ENCODE measurements at regions not wholly inside any gene's neighbourhood (a gene's known extent, or its start where the extent isn't known, plus 50 kb on each side); places are given as distances from the start of the nearest gene placed in this dataset.

DNA sequence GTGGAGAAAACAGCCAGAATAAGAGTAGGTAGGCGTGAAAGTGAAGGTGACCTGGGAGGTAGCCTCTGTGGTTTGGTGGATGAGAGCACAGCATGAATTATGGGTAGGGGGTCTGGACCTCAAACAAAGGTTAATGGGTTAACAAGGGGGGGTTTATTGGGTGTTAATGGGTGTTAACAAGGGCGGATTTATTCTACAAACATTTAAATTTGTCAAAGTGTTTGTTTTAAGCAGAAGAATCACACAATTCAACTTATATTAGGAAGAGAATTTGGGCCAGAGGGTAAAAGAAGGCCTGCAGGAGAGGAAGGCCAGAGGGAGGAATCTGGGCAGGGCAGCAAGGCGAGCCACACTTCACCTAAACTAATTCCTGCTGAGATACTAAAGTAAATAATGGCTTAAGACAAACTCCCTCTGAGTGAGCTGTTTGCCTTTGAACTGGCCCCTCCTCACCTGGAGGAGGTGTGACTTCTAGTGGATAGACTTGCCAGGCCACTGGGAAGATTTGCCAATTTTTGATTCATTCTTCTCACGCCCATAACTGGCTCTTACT is 191.7 kb downstream of the GIPC2 start:
- TF ChIP-seq, protein P1, sequence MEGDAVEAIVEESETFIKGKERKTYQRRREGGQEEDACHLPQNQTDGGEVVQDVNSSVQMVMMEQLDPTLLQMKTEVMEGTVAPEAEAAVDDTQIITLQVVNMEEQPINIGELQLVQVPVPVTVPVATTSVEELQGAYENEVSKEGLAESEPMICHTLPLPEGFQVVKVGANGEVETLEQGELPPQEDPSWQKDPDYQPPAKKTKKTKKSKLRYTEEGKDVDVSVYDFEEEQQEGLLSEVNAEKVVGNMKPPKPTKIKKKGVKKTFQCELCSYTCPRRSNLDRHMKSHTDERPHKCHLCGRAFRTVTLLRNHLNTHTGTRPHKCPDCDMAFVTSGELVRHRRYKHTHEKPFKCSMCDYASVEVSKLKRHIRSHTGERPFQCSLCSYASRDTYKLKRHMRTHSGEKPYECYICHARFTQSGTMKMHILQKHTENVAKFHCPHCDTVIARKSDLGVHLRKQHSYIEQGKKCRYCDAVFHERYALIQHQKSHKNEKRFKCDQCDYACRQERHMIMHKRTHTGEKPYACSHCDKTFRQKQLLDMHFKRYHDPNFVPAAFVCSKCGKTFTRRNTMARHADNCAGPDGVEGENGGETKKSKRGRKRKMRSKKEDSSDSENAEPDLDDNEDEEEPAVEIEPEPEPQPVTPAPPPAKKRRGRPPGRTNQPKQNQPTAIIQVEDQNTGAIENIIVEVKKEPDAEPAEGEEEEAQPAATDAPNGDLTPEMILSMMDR (IDR thresholded peaks at IDR 0.05; ENCODE audit: low read depth, low read length): no peak
- TF ChIP-seq EZH2phosphoT487 (IDR thresholded peaks at IDR 0.05; ENCODE audit: low read depth): no peak

Measured in OCI-LY3 (cell line).